Parathyroid adenoma (tissue), 2 donors: ENCODE measurements at regions not wholly inside any gene's neighbourhood (a gene's known extent, or its start where the extent isn't known, plus 50 kb on each side); places are given as distances from the start of the nearest gene placed in this dataset.

Experiments
- H2AFZ ChIP-seq: fragments of 300-600 bp; sonication (generic); one replicate; pipeline ENCODE4 v1.7.0; 2017; ENCODE audit warnings: antibody characterized with exemption, mild to moderate bottlenecking
- H3K27ac ChIP-seq: fragments of 300-600 bp; sonication (generic); one replicate; pipeline ENCODE4 v1.7.0; 2017
- H3K27me3 ChIP-seq: fragments of 300-600 bp; sonication (generic); one replicate; pipeline ENCODE4 v1.7.0; 2017; ENCODE audit warnings: low read length; ENCODE audit not compliant: control insufficient read depth, insufficient read depth
- H3K36me3 ChIP-seq: fragments of 300-600 bp; sonication (generic); one replicate; pipeline ENCODE4 v1.7.0; 2017; ENCODE audit warnings: low read length; ENCODE audit not compliant: control insufficient read depth, insufficient read depth
- H3K4me1 ChIP-seq: fragments of 300-600 bp; sonication (generic); one replicate; pipeline ENCODE4 v1.7.0; 2017; ENCODE audit warnings: control low read depth
- H3K4me2 ChIP-seq: fragments of 300-600 bp; sonication (generic); one replicate; pipeline ENCODE4 v1.7.0; 2017; ENCODE audit warnings: low read length
- H3K4me3 ChIP-seq: fragments of 300-600 bp; sonication (generic); one replicate; pipeline ENCODE4 v1.7.0; 2017; ENCODE audit warnings: low read depth, low read length
- H3K79me2 ChIP-seq: fragments of 300-600 bp; sonication (generic); one replicate; pipeline ENCODE4 v1.7.0; 2017; ENCODE audit warnings: control low read depth
- H3K9ac ChIP-seq: fragments of 300-600 bp; sonication (generic); one replicate; pipeline ENCODE4 v1.7.0; 2017; ENCODE audit warnings: mild to moderate bottlenecking
- H3K9me3 ChIP-seq: fragments of 300-600 bp; sonication (generic); one replicate; pipeline ENCODE4 v1.7.0; 2017; ENCODE audit warnings: low read length; ENCODE audit not compliant: control insufficient read depth
- CTCF ChIP-seq: fragments of 300-600 bp; sonication (generic); IDR thresholded peaks from one replicate; pipeline ENCODE4 v1.7.0; 2017; ENCODE audit warnings: antibody characterized with exemption, mild to moderate bottlenecking
- donor health status: primary hyperparathyroidism.

GRCh38 chr7:21041252-21041651 is 254.6 kb upstream of the SP8 start:
- no peak for TF ChIP-seq CTCF
- H3K9ac ChIP-seq, result no peak overlapping the region
- H2AFZ ChIP-seq, result no peak overlapping the region
- no peaks in the 10 kb centered on the region for H3K4me1 ChIP-seq
- H3K4me3 ChIP-seq, result no peak overlapping the region
- no peaks in the 10 kb centered on the region for H3K27me3 ChIP-seq
- no peak overlapping the region for H3K27ac ChIP-seq
- no peaks in the 10 kb centered on the region for H3K36me3 ChIP-seq
- H3K79me2 ChIP-seq, result no peaks in the 10 kb centered on the region
- no peaks in the 10 kb centered on the region for H3K9me3 ChIP-seq
- no peak overlapping the region for H3K4me2 ChIP-seq

DNA sequence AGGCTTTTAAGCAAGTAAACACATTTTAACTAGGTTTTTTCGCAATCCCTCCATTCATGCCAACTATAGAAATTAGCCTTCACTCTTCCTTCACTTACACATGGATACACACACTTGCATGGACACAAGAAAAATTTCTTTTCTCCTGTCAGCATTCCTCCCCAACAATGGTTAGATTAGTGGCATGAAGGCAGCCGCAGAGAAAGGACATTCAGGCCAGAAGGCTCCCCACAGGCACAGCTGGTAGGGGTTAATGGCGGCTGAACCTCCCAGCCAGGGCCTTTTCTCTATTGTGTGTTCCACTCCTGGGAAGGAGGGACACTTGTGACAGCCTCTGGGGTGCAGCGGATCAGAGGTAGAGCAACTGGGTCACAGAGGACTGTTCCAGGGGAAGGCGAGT is 255.0 kb upstream of the SP8 start:
- no peak overlapping the region for H3K27ac ChIP-seq
- no peak overlapping the region for H3K9ac ChIP-seq
- TF ChIP-seq CTCF, result no peak
- H3K36me3 ChIP-seq, result no peaks in the 10 kb centered on the region
- no peaks in the 10 kb centered on the region for H3K4me1 ChIP-seq
- H3K79me2 ChIP-seq, result no peaks in the 10 kb centered on the region
- H2AFZ ChIP-seq, result no peak overlapping the region
- no peak overlapping the region for H3K4me2 ChIP-seq
- H3K9me3 ChIP-seq, result no peaks in the 10 kb centered on the region
- H3K4me3 ChIP-seq, result no peak overlapping the region
- H3K27me3 ChIP-seq, result no peaks in the 10 kb centered on the region

DNA sequence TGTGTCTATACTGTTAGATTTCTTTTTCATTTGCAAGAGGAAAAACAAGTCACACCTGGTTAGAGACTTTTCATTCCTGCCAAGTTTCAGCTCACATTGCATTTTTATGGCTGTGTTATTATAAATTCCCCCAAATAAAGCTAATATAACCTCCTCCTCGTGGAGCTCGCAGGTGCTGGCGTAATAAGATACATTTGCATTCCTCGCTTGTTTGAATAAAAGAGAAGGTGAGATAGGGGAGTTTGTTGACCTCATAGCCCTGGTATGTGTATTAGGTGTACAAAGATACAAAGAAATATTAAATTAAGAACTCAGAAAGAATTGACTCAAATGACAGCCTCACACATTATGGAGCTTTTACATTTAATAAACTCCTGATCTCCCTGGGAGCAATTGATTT is 257.7 kb upstream of the SP8 start:
- no peak for TF ChIP-seq CTCF
- Histone ChIP-seq H3K4me3 (no peak overlapping the region), H3K9me3 (no peaks in the 10 kb centered on the region), H3K27ac (no peak overlapping the region), H3K79me2 (no peaks in the 10 kb centered on the region), H3K36me3 (no peaks in the 10 kb centered on the region), H3K4me2 (no peak overlapping the region), H3K9ac (no peak overlapping the region), H3K4me1 (no peaks in the 10 kb centered on the region), H2AFZ (no peak overlapping the region), H3K27me3 (no peaks in the 10 kb centered on the region)

DNA sequence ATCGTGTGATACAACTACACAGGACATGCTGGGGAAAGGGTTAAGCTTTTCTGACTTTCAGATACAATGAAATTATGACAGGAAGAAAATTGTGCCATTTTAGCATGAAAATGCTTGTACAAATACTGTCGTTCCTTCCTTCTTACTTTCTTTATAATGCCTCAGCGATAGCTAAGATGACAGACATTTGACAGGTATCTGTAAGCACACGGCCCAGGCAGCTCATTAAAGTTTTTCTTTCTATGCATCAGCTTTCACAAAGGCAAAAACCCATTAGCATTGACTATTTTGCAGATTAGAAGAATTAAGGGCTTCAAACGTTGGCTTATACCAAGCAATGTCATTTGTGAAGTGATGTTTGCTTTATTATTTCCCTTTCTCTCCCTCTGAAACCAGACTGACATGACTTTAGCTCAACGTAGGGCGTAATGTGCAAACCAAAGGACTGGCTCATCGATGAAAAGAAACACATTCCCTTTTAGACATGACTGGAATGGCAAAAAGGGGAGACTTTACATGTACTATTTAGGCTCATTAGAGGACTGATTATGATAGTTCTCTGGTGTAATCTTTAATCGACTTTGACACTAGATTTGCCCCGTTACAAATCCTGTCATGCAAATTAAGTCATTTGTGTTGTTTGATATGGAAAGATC is 258.4 kb upstream of the SP8 start:
- H3K27me3 ChIP-seq, result no peaks in the 10 kb centered on the region
- no peak overlapping the region for H3K27ac ChIP-seq
- no peaks in the 10 kb centered on the region for H3K36me3 ChIP-seq
- H3K4me1 ChIP-seq, result no peaks in the 10 kb centered on the region
- H3K79me2 ChIP-seq, result no peaks in the 10 kb centered on the region
- H3K4me3 ChIP-seq, result no peak overlapping the region
- no peak overlapping the region for H2AFZ ChIP-seq
- H3K4me2 ChIP-seq, result no peak overlapping the region
- H3K9me3 ChIP-seq, result no peaks in the 10 kb centered on the region
- no peak overlapping the region for H3K9ac ChIP-seq
- TF ChIP-seq CTCF, result no peak

DNA sequence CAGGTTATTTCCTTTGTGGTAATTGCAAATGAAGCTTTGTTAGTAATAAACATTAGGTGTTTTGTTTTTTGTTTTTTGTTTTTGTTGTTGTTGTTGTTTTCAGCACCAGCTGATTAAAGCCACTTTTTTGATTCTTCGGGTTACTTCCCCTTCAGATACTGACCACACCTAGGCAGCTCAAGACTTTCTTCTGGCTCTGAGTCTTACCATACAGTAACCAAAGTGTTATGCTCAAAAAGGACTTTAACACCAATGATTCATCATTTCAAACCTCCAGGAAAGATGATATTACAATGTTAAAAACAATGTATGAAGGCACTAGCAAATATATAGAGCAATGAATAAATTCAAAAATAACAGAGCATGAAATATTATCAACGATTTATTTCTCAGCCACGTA is 265.2 kb upstream of the SP8 start:
- Histone ChIP-seq H3K27me3 (no peaks in the 10 kb centered on the region), H3K79me2 (no peaks in the 10 kb centered on the region), H3K4me2 (no peak overlapping the region), H3K4me1 (no peaks in the 10 kb centered on the region), H3K36me3 (no peaks in the 10 kb centered on the region), H3K9ac (no peak overlapping the region), H3K27ac (no peak overlapping the region), H3K9me3 (no peaks in the 10 kb centered on the region), H2AFZ (no peak overlapping the region), H3K4me3 (no peak overlapping the region)
- TF ChIP-seq CTCF, result no peak
